H1 (cell line): ENCODE measurements at regions not wholly inside any gene's neighbourhood (a gene's known extent, or its start where the extent isn't known, plus 50 kb on each side); places are given as distances from the start of the nearest gene placed in this dataset.

Experiments
- CTCF ChIA-PET: fragments of 300-600 bp; sonication (Branson Sonifier 250); formaldehyde crosslinking; loops from one replicate; lab custom pipeline; 2021; ENCODE audit not compliant: partially characterized antibody; lab: Charles Lee
- POLR2A ChIA-PET: fragments of 300-600 bp; sonication (Branson Sonifier 250); formaldehyde crosslinking; loops from one replicate; lab custom pipeline; 2021; ENCODE audit warnings: inconsistent platforms; ENCODE audit not compliant: partially characterized antibody; lab: Charles Lee
- DNase-seq, 2 experiments: peaks; one replicate each; pipeline versions ENCODE4 v3.0.0 to v3.0.0-alpha.2; 2010 to 2022; ENCODE audit warnings: low spot score in 2 of 2, low read depth in 1 of 2, mixed read lengths in 1 of 2
- FAIRE-seq: peaks from 2 replicates; lab custom pipeline; 2011; peaks lifted over from hg19 to GRCh38; lab: Jason Lieb, UNC
- H2AFZ ChIP-seq: 2 replicates; pipeline ENCODE4 v1.8.1; 2012; ENCODE audit warnings: low read length, inconsistent platforms
- H2AK5ac ChIP-seq: 2 replicates; pipeline ENCODE4 v1.6.1; 2013; ENCODE audit warnings: low read depth, low read length
- H2BK120ac ChIP-seq: replicated peaks from 2 replicates; pipeline ENCODE3; 2013; ENCODE audit warnings: low read depth, low read length, inconsistent platforms
- H2BK12ac ChIP-seq: 2 replicates; pipeline ENCODE4 v1.6.1; 2013; ENCODE audit warnings: low read depth, low read length
- H2BK15ac ChIP-seq: 2 replicates; pipeline ENCODE4 v1.6.1; 2013; ENCODE audit warnings: low read length
- H2BK20ac ChIP-seq: 2 replicates; pipeline ENCODE4 v1.6.1; 2013; ENCODE audit warnings: low read length
- H2BK5ac ChIP-seq: 2 replicates; pipeline ENCODE4 v1.6.1; 2013; ENCODE audit warnings: low read depth, low read length
- H3K14ac ChIP-seq: 2 replicates; pipeline ENCODE4 v1.6.1; 2013; ENCODE audit warnings: inconsistent platforms; ENCODE audit not compliant: insufficient read length
- H3K18ac ChIP-seq: 2 replicates; pipeline ENCODE4 v1.6.1; 2013; ENCODE audit warnings: low read length; ENCODE audit errors: extremely low read depth
- H3K23ac ChIP-seq: 2 replicates; pipeline ENCODE4 v1.6.1; 2013; ENCODE audit warnings: inconsistent platforms; ENCODE audit not compliant: insufficient read length
- H3K23me2 ChIP-seq: 2 replicates; pipeline ENCODE4 v1.6.1; 2013; ENCODE audit warnings: low read depth, low read length
- H3K27ac ChIP-seq: 2 replicates; pipeline ENCODE4 v1.6.1; 2011; ENCODE audit warnings: low read depth, low read length, inconsistent platforms
- H3K27me3 ChIP-seq, 4 experiments: replicated peaks in 1 of 4; 1 replicate in 1 of 4; 2 replicates in 3 of 4; pipeline versions ENCODE4 v1.6.1 to v1.8.1; 2011 to 2013; ENCODE audit warnings: low read length in 3 of 4, mild to moderate bottlenecking in 3 of 4, inconsistent platforms in 2 of 4, mixed read lengths in 2 of 4, moderate library complexity in 1 of 4; ENCODE audit not compliant: control insufficient read depth in 3 of 4, insufficient read depth in 3 of 4; ENCODE audit errors: extremely low read depth in 1 of 4
- H3K36me3 ChIP-seq, 4 experiments: 2 replicates each; pipeline versions ENCODE4 v1.6.1 to v1.8.1; 2011 to 2013; ENCODE audit warnings: mild to moderate bottlenecking in 4 of 4, low read length in 3 of 4, moderate library complexity in 2 of 4, control low read depth in 1 of 4, inconsistent platforms in 1 of 4; ENCODE audit not compliant: insufficient read depth in 4 of 4, control insufficient read depth in 2 of 4
- H3K4ac ChIP-seq: replicated peaks from 2 replicates; pipeline ENCODE3; 2013; ENCODE audit warnings: low read length, low read depth, mixed read lengths, inconsistent platforms; ENCODE audit not compliant: insufficient read length
- H3K4me1 ChIP-seq, 4 experiments: replicated peaks in 1 of 4; 1 replicate in 1 of 4; 2 replicates in 3 of 4; pipeline versions ENCODE4 v1.6.1 to v1.8.1; 2011 to 2013; ENCODE audit warnings: low read length in 3 of 4, inconsistent platforms in 2 of 4, mixed read lengths in 1 of 4; ENCODE audit not compliant: insufficient read depth in 4 of 4, control insufficient read depth in 3 of 4
- H3K4me2 ChIP-seq, 2 experiments: 2 replicates each; pipeline versions ENCODE4 v1.6.1 to v1.8.1; 2011 to 2013; ENCODE audit warnings: low read depth in 2 of 2, low read length in 2 of 2, control low read depth in 1 of 2, inconsistent platforms in 1 of 2, mild to moderate bottlenecking in 1 of 2; ENCODE audit not compliant: insufficient read depth in 1 of 2
- H3K4me3 ChIP-seq, 4 experiments: fragments of 200-600, 300-600 bp in 1 of 4; sonication (generic), shearing (Covaris generic), sonication (Bioruptor Twin) in 1 of 4; 2 replicates each; pipeline versions ENCODE4 v1.5.1 to v1.8.1; 2011 to 2016; ENCODE audit warnings: low read length in 4 of 4, low read depth in 3 of 4, control low read depth in 2 of 4, inconsistent platforms in 2 of 4, mild to moderate bottlenecking in 2 of 4, mixed read lengths in 1 of 4, moderate library complexity in 1 of 4; ENCODE audit not compliant: insufficient read depth in 2 of 4; ENCODE audit errors: extremely low read depth in 1 of 4
- H3K56ac ChIP-seq: replicated peaks from 2 replicates; pipeline ENCODE3; 2013; ENCODE audit warnings: low read depth, mild to moderate bottlenecking, mixed read lengths, low read length, inconsistent platforms; ENCODE audit not compliant: insufficient read length
- H3K79me1 ChIP-seq: 2 replicates; pipeline ENCODE4 v1.6.1; 2013; ENCODE audit warnings: low read depth, low read length, control low read depth
- H3K79me2 ChIP-seq, 2 experiments: 2 replicates each; pipeline versions ENCODE4 v1.6.1 to v1.8.1; 2012 to 2013; ENCODE audit warnings: low read length in 2 of 2, mild to moderate bottlenecking in 2 of 2, inconsistent platforms in 1 of 2; ENCODE audit not compliant: insufficient read depth in 2 of 2, control insufficient read depth in 1 of 2
- H3K9ac ChIP-seq, 4 experiments: replicated peaks in 1 of 4; 1 replicate in 1 of 4; 2 replicates in 3 of 4; pipeline versions ENCODE4 v1.6.1 to v1.8.1; 2011 to 2013; ENCODE audit warnings: low read depth in 3 of 4, low read length in 3 of 4, control low read depth in 2 of 4, mild to moderate bottlenecking in 2 of 4, moderate library complexity in 2 of 4, inconsistent platforms in 1 of 4; ENCODE audit errors: extremely low read depth in 1 of 4
- H3K9me3 ChIP-seq, 2 experiments: 2 replicates each; pipeline versions ENCODE4 v1.6.1 to v1.8.1; 2012 to 2013; ENCODE audit warnings: mild to moderate bottlenecking in 2 of 2, moderate library complexity in 2 of 2, control low read depth in 1 of 2, inconsistent platforms in 1 of 2, low read depth in 1 of 2, low read length in 1 of 2, mixed read lengths in 1 of 2; ENCODE audit not compliant: insufficient read depth in 2 of 2
- H4K20me1 ChIP-seq, 2 experiments: replicated peaks in 1 of 2; 2 replicates each; pipeline versions ENCODE3 to v1.8.1; 2011 to 2013; ENCODE audit warnings: inconsistent platforms in 2 of 2, low read length in 2 of 2, mild to moderate bottlenecking in 1 of 2; ENCODE audit not compliant: insufficient read depth in 2 of 2, control insufficient read depth in 1 of 2
- H4K5ac ChIP-seq: 2 replicates; pipeline ENCODE4 v1.6.1; 2013; ENCODE audit warnings: low read length, low read depth, mixed read lengths, inconsistent platforms; ENCODE audit not compliant: insufficient read length
- H4K8ac ChIP-seq: 2 replicates; pipeline ENCODE4 v1.8.0; 2013; ENCODE audit warnings: mild to moderate bottlenecking, moderate library complexity, low read length, inconsistent platforms; ENCODE audit not compliant: insufficient read depth; ENCODE audit errors: extremely low read depth
- H4K91ac ChIP-seq: replicated peaks from 2 replicates; pipeline ENCODE3; 2013; ENCODE audit warnings: low read length, mixed read lengths, inconsistent platforms; ENCODE audit not compliant: insufficient read length
- RXRA ChIP-seq: IDR thresholded peaks from 2 replicates; pipeline ENCODE4 v1.6.1; 2011; ENCODE audit warnings: low read depth, mild to moderate bottlenecking, low read length, moderate library complexity; ENCODE audit not compliant: insufficient read depth
- WGBS, 2 experiments: shearing (Covaris generic) in 1 of 2; methylation state at CpG; one replicate each; pipeline versions ENCODE4 v1.1.6 to v1.1.7; 2013 to 2015; ENCODE audit warnings: low lambda C conversion rate in 2 of 2, mixed read lengths in 2 of 2, inconsistent platforms in 1 of 2, low coverage in 1 of 2, missing lambda C conversion rate in 1 of 2; ENCODE audit not compliant: insufficient replicate concordance in 2 of 2, insufficient coverage in 1 of 2, insufficient read length in 1 of 2; ENCODE audit errors: extremely low coverage in 1 of 2, missing lambda C conversion rate in 1 of 2; 5-methylcytosine and 5-hydroxymethylcytosine counted together

- ChIA-PET CTCF (no interaction called here), POLR2A (interaction anchor here (1.0 kb wide), 1 partner anchor 13 kb away, joined by 3 read pairs; no protein-coding TSS in a partner anchor)
- no peak overlapping the region for H3K23ac ChIP-seq
- H3K79me1 ChIP-seq: no peaks in the 10 kb centered on the region
- H2BK20ac ChIP-seq: no peak overlapping the region
- no peak overlapping the region for H2AK5ac ChIP-seq
- TF ChIP-seq RXRA: no peak
- H3K14ac ChIP-seq: no peak overlapping the region
- no peak overlapping the region for H2BK120ac ChIP-seq
- H3K9me3 ChIP-seq: no peaks in the 10 kb centered on the region
- no peaks in the 10 kb centered on the region; a peak in 1 of 7 replicates for H3K27me3 ChIP-seq
- no peak overlapping the region for H3K4me3 ChIP-seq
- H2BK12ac ChIP-seq: no peak overlapping the region
- H3K18ac ChIP-seq: no peak overlapping the region
- H3K9ac ChIP-seq: no peak overlapping the region
- H4K20me1 ChIP-seq: no peaks in the 10 kb centered on the region
- H2BK5ac ChIP-seq: no peak overlapping the region
- no peak overlapping the region for H4K91ac ChIP-seq
- no peaks in the 10 kb centered on the region for H3K4me1 ChIP-seq
- no peaks in the 10 kb centered on the region for H3K36me3 ChIP-seq
- no peaks in the 10 kb centered on the region for H3K23me2 ChIP-seq
- WGBS, 2 experiments: 85% methylated on average over 4 of the region's 4 CpGs; no CpG with 5 or more reads in 1 of the 2 experiments
- no peak overlapping the region for H3K4me2 ChIP-seq
- no peak overlapping the region for H2AFZ ChIP-seq
- no peak overlapping the region for H4K5ac ChIP-seq
- no peak overlapping the region for H3K4ac ChIP-seq
- no peak for FAIRE-seq
- DNase-seq: no peak
- H2BK15ac ChIP-seq: no peak overlapping the region
- H3K56ac ChIP-seq: no peak overlapping the region
- no peak overlapping the region for H3K27ac ChIP-seq
- H4K8ac ChIP-seq: no peak overlapping the region
- H3K79me2 ChIP-seq: no peaks in the 10 kb centered on the region
These were observed 57.9 kb upstream of the ETS2 start for GRCh38 chr21:38747810-38748209.
